ENCODE measurements at regions not wholly inside any gene's neighbourhood (a gene's known extent, or its start where the extent isn't known, plus 50 kb on each side); places are given as distances from the start of the nearest gene placed in this dataset.

DNA sequence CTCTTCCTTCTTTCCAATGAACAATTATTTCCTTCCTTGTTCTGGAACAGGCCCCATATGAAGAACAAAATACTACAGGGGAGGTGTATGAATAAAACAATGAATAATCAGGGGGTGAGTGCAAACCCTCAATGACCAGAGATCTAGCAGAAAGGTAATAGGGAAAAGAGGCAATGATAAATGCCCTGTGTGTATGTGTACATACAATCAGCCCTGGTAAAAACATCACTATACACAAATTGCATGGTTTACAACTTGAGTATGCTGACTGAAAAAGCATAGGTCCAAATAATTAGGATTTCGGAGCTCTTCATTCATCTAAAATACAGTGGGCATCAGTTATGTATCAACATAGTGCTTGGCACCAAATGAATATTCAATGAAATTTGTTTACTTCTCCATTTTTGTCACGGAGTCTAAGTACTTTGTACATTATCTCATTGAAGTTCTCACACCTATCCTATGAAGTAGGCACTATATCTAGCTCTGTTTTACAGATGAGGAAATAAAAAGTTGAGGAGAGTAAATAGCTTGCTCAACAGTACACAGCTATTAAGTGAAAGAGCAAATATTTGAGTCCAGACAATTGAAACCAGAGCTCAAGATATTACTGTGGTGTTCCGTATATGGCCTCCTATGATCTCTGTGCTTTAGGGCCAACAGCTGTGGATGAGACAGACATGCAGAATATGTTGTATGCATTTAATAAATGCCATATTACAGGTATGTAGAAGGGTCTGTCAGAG is 1065.4 kb downstream of the SORCS3 start:
- Histone ChIP-seq H3K4me3 (no peak overlapping the region), H3K27ac (no peak overlapping the region), H3K4me1 (replicated peaks in 1 of 2) (peaks cover 0 to 8% of the 10 kb centered on the region in 2 donors)
- WGBS, 10 experiments = 13 to 100% (median 75%) methylated on average over 1 to 3 of the region's 3 CpGs; no CpG with 5 or more reads in 1 of the 10 experiments
- in situ Hi-C loops (cut with MboI; ENCODE audit: low pct_unique_long_range_greater_than_20kb in 2 of 9, low sequenced_read_pairs in 9 of 9, unreplicated experiment in 9 of 9) = no loop called here
- no peak for ATAC-seq (replicated peaks in 6 of 8)

DNA sequence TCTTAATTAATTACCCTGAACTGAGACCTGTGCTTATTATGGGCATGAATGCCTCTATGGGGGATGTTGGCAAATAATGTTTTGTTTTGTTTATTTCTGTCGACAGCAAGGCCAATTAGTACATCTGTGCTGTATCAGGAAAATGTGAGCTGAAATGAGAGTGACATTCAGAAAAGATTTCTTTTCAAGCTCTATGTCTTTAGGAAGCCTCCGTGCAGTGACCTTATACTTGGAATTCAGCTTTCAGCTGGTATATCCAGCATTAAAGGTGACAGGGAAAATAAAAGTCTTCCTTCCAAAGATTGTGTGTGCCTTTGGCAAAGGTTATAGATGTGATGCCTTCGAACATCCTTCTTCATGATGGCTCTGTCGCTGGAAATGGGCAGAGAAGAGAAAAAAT is 1061.1 kb downstream of the SORCS3 start:
- ATAC-seq (replicated peaks in 6 of 8) = no peak
- 5 to 92% (median 70%) methylated on average over 2 to 4 of the region's 4 CpGs; no CpG with 5 or more reads in 1 of the 10 experiments for WGBS, 10 experiments
- Histone ChIP-seq H3K27ac (no peak overlapping the region), H3K4me3 (no peak overlapping the region), H3K4me1 (replicated peaks in 1 of 2) (peaks cover 13 to 41% of the 10 kb centered on the region in 2 donors)
- in situ Hi-C loops (cut with MboI; ENCODE audit: low pct_unique_long_range_greater_than_20kb in 2 of 9, low sequenced_read_pairs in 9 of 9, unreplicated experiment in 9 of 9) = no loop called here

GRCh38 chr10:105700218-105700617 is 1059.1 kb downstream of the SORCS3 start:
- WGBS, 10 experiments = 0 to 48% (median 24%) methylated on average over 1 to 2 of the region's 2 CpGs; no CpG with 5 or more reads in 3 of the 10 experiments
- H3K4me3 ChIP-seq = no peak overlapping the region
- H3K4me1 ChIP-seq (replicated peaks in 1 of 2) = peaks cover 13 to 41% of the 10 kb centered on the region in 2 donors
- peak in 5 of 8 experiments; percentile 11 to 81 (median 77) for ATAC-seq (replicated peaks in 6 of 8)
- in situ Hi-C loops (cut with MboI; ENCODE audit: low pct_unique_long_range_greater_than_20kb in 2 of 9, low sequenced_read_pairs in 9 of 9, unreplicated experiment in 9 of 9) = no loop called here
- H3K27ac ChIP-seq = no peak overlapping the region

- in situ Hi-C loops (cut with MboI; ENCODE audit: low pct_unique_long_range_greater_than_20kb in 2 of 9, low sequenced_read_pairs in 9 of 9, unreplicated experiment in 9 of 9) = loop anchor here in 5 of 9 experiments (25.0 kb wide), 4 partner anchors 362 to 1112 kb away; partner anchors contain the start of gene SORCS3 (in 2 of the 5)
- ATAC-seq (replicated peaks in 6 of 8) = peak in 2 of 8 experiments; percentile 16 to 20
- Histone ChIP-seq H3K27ac (no peak overlapping the region), H3K4me1 (replicated peaks in 1 of 2) (peaks cover 13 to 41% of the 10 kb centered on the region in 2 donors), H3K4me3 (no peak overlapping the region)
- 0 to 83% (median 23%) methylated on average over 1 to 5 of the region's 5 CpGs; no CpG with 5 or more reads in 1 of the 10 experiments for WGBS, 10 experiments
Observed at GRCh38 chr10:105699504-105699903, 1058.4 kb downstream of the SORCS3 start.

DNA sequence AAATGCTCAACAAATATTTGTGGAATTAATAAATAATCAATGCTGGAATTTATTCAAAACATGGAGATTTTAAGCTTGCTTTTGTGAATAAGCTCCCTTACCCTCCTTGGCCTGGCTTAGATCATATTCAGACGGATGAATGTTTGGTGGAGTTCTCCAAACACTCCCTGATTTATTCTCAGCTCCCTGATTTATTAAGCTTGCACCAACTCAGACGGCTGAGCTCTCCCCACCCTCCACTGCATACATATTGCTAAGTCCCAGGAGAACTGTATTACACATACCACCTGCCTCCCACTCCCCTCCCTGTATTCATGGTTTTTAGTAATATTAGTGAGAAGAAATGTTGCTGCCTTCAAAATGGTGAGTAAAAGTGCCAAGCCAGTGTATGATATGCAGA is 1057.5 kb downstream of the SORCS3 start:
- H3K4me1 ChIP-seq (replicated peaks in 1 of 2) = peaks cover 13 to 41% of the 10 kb centered on the region in 2 donors
- H3K4me3 ChIP-seq = no peak overlapping the region
- H3K27ac ChIP-seq = no peak overlapping the region
- 0 to 75% (median 34%) methylated on average over 1 to 2 of the region's 2 CpGs; no CpG with 5 or more reads in 4 of the 10 experiments for WGBS, 10 experiments
- in situ Hi-C loops (cut with MboI; ENCODE audit: low pct_unique_long_range_greater_than_20kb in 2 of 9, low sequenced_read_pairs in 9 of 9, unreplicated experiment in 9 of 9) = loop anchor here in 5 of 9 experiments (25.0 kb wide), 4 partner anchors 361 to 1111 kb away; partner anchors contain the start of gene SORCS3 (in 2 of the 5)
- ATAC-seq (replicated peaks in 6 of 8) = peak in 7 of 8 experiments; percentile 33 to 84 (median 61)

DNA sequence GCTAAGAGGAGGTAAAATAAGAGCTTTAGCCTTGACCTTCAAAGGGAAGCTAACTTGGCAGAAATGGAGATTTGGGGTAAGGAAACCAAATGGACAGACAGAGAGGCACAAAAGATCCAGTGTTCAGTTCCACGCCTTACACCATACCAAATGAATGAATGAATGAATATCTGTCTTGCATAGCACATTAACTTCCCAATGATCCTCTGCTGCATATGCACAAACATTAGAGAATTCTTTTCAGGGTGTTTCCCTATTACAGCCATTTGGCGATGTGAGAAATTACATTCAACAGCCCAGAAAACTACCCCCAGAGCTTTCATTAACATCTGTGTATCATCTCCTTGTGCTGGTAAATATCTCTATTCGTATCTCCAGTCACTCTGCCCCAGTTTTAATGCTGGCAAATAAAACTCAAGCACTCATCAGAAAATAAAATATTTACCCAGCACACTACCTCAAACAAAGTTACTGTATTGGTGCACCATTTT is 1056.2 kb downstream of the SORCS3 start:
- Histone ChIP-seq H3K4me3 (no peak overlapping the region), H3K4me1 (replicated peaks in 1 of 2) (peaks cover 13 to 37% of the 10 kb centered on the region in 2 donors), H3K27ac (no peak overlapping the region)
- 0 to 100% (median 84%) methylated on average over 1 to 3 of the region's 3 CpGs; no CpG with 5 or more reads in 1 of the 10 experiments for WGBS, 10 experiments
- ATAC-seq (replicated peaks in 6 of 8) = peak in 3 of 8 experiments; percentile 81 to 91 (median 90)
- in situ Hi-C loops (cut with MboI; ENCODE audit: low pct_unique_long_range_greater_than_20kb in 2 of 9, low sequenced_read_pairs in 9 of 9, unreplicated experiment in 9 of 9) = loop anchor here in 5 of 9 experiments (25.0 kb wide), 4 partner anchors 360 to 1110 kb away; partner anchors contain the start of gene SORCS3 (in 2 of the 5)

- H3K27ac ChIP-seq = no peak overlapping the region
- peak in 6 of 8 experiments; percentile 41 to 75 (median 50) for ATAC-seq (replicated peaks in 6 of 8)
- in situ Hi-C loops (cut with MboI; ENCODE audit: low pct_unique_long_range_greater_than_20kb in 2 of 9, low sequenced_read_pairs in 9 of 9, unreplicated experiment in 9 of 9) = loop anchor here in 5 of 9 experiments (25.0 kb wide), 4 partner anchors 355 to 1105 kb away; partner anchors contain the start of gene SORCS3 (in 2 of the 5)
- H3K4me3 ChIP-seq = no peak overlapping the region
- whole genome bisulfite sequencing, 10 experiments = 0 to 71% (median 63%) methylated on average over 1 of the region's 1 CpG; no CpG with 5 or more reads in 5 of the 10 experiments
- H3K4me1 ChIP-seq (replicated peaks in 1 of 2) = no peaks in the 10 kb centered on the region
Observed at GRCh38 chr10:105691811-105692210, 1050.7 kb downstream of the SORCS3 start.

DNA sequence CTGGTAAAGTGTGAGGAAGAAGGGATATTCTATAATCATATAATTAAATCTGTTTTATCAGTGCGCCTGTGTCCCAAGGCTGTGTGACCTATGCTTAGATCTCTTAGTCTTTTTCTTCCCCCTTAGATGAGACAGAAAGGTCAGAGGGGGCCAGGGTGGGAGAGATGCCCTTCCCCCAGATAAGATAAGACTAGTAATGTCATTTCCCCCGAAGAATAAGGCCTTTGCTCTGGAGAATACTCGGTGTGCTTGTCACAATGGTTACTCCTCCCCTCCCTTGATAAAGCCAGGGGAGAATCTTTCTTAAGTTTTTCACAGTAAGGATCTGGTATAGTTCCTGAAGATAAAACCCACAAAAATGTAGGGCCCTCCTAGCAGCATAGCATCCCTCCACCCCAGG is 1041.8 kb downstream of the SORCS3 start:
- Histone ChIP-seq H3K27ac (no peak overlapping the region), H3K4me1 (replicated peaks in 1 of 2) (no peaks in the 10 kb centered on the region), H3K4me3 (no peak overlapping the region)
- no peak for ATAC-seq (replicated peaks in 6 of 8)
- in situ Hi-C loops (cut with MboI; ENCODE audit: low pct_unique_long_range_greater_than_20kb in 2 of 9, low sequenced_read_pairs in 9 of 9, unreplicated experiment in 9 of 9) = loop anchor here in 5 of 9 experiments (25.0 kb wide), 4 partner anchors 346 to 1096 kb away; partner anchors contain the start of gene SORCS3 (in 2 of the 5)
- WGBS, 10 experiments = 0 to 100% (median 57%) methylated on average over 1 to 3 of the region's 3 CpGs; no CpG with 5 or more reads in 2 of the 10 experiments

DNA sequence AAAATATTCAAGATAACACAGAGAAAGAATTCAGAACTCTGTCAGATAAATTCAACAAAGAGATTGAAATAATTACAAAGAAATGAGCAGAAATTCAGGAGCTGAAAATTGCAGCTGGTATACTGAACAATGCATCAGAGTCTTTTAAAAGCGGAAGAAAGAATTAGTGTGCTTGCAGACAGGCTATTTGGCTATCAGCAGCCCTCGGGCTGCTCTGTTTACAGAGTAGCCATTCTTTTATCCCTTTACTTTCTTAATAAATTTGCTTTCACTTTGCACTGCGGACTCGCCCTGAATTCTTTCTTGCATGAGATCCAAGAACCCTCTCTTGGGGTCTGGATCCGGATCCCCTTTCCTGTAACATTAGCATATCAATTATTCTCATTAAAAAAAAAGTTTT is 1040.0 kb downstream of the SORCS3 start:
- no peak overlapping the region for H3K4me3 ChIP-seq
- WGBS, 10 experiments = 0 to 73% (median 41%) methylated on average over 3 to 5 of the region's 5 CpGs
- in situ Hi-C loops (cut with MboI; ENCODE audit: low pct_unique_long_range_greater_than_20kb in 2 of 9, low sequenced_read_pairs in 9 of 9, unreplicated experiment in 9 of 9) = loop anchor here in 5 of 9 experiments (25.0 kb wide), 4 partner anchors 344 to 1094 kb away; partner anchors contain the start of gene SORCS3 (in 2 of the 5)
- H3K4me1 ChIP-seq (replicated peaks in 1 of 2) = no peaks in the 10 kb centered on the region
- H3K27ac ChIP-seq = no peak overlapping the region
- peak in 4 of 8 experiments; percentile 29 to 57 (median 36) for ATAC-seq (replicated peaks in 6 of 8)

DNA sequence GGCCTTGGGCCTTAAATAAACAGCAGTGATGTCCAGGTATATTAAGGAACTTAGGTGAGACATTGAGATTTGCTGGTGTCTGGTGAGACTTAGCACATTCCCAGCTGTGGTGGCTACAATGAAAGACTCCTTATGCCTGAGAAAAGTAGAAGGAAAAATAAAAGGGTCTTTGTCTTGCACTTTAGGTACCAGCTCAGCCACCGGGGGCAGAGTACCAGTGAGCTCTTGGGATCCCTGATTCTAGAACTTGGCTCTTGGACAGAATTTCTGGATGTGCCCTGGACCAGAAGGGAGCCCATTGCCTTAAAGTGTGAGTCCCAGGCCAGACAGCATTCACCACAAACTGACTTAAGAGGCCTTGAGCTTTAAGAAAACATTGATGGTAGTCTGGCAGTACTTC is 1038.7 kb downstream of the SORCS3 start:
- Histone ChIP-seq H3K27ac (no peak overlapping the region), H3K4me3 (no peak overlapping the region), H3K4me1 (replicated peaks in 1 of 2) (no peaks in the 10 kb centered on the region)
- in situ Hi-C loops (cut with MboI; ENCODE audit: low pct_unique_long_range_greater_than_20kb in 2 of 9, low sequenced_read_pairs in 9 of 9, unreplicated experiment in 9 of 9) = loop anchor here in 5 of 9 experiments (25.0 kb wide), 4 partner anchors 342 to 1092 kb away; partner anchors contain the start of gene SORCS3 (in 2 of the 5)
- WGBS, 10 experiments = 17 to 100% (median 75%) methylated on average over 1 of the region's 1 CpG; no CpG with 5 or more reads in 6 of the 10 experiments
- no peak for ATAC-seq (replicated peaks in 6 of 8)

DNA sequence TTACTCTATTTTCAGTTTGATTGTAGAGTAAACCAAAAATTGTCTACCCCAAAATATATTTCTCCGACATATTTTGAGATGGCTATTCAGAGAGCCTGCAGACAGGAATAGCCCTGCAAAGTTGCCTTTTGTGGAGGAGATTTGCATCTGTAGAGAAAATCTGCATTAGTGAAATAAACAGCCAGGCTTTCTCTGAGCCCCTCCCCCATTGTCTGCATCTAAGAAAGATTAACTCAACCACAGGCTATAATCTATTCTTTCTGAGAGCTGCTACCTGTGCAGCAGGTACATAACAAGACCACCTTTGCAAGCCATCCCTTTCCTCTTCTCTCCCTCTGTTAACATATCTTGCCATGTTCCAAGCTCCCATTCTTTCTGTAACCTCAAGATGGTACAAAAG is 1034.2 kb downstream of the SORCS3 start:
- H3K27ac ChIP-seq = no peak overlapping the region
- ATAC-seq (replicated peaks in 6 of 8) = no peak
- 0 to 100% (median 61%) methylated on average over 1 of the region's 1 CpG; no CpG with 5 or more reads in 2 of the 10 experiments for WGBS, 10 experiments
- in situ Hi-C loops (cut with MboI; ENCODE audit: low pct_unique_long_range_greater_than_20kb in 2 of 9, low sequenced_read_pairs in 9 of 9, unreplicated experiment in 9 of 9) = loop anchor here in 5 of 9 experiments (25.0 kb wide), 4 partner anchors 338 to 1088 kb away; partner anchors contain the start of gene SORCS3 (in 2 of the 5)
- H3K4me1 ChIP-seq (replicated peaks in 1 of 2) = no peaks in the 10 kb centered on the region
- no peak overlapping the region for H3K4me3 ChIP-seq

GRCh38 chr10:105674448-105674847 is 1033.4 kb downstream of the SORCS3 start:
- Histone ChIP-seq H3K27ac (no peak overlapping the region), H3K4me3 (no peak overlapping the region), H3K4me1 (replicated peaks in 1 of 2) (no peaks in the 10 kb centered on the region)
- in situ Hi-C loops (cut with MboI; ENCODE audit: low pct_unique_long_range_greater_than_20kb in 2 of 9, low sequenced_read_pairs in 9 of 9, unreplicated experiment in 9 of 9) = no loop called here
- peak in 2 of 8 experiments; percentile 20 to 71 for ATAC-seq (replicated peaks in 6 of 8)
- WGBS, 10 experiments = 20 to 95% (median 43%) methylated on average over 1 to 5 of the region's 5 CpGs; no CpG with 5 or more reads in 3 of the 10 experiments

GRCh38 chr10:105658696-105659095 is 1017.6 kb downstream of the SORCS3 start:
- H3K27ac ChIP-seq = no peak overlapping the region
- in situ Hi-C loops (cut with MboI; ENCODE audit: low pct_unique_long_range_greater_than_20kb in 2 of 9, low sequenced_read_pairs in 9 of 9, unreplicated experiment in 9 of 9) = no loop called here
- 3 to 100% (median 50%) methylated on average over 2 to 4 of the region's 4 CpGs; no CpG with 5 or more reads in 3 of the 10 experiments for WGBS, 10 experiments
- H3K4me3 ChIP-seq = no peak overlapping the region
- no peak for ATAC-seq (replicated peaks in 6 of 8)
- peaks cover 0 to 10% of the 10 kb centered on the region in 2 donors for H3K4me1 ChIP-seq (replicated peaks in 1 of 2)
